B cell (primary cell): ENCODE measurements at regions not wholly inside any gene's neighbourhood (a gene's known extent, or its start where the extent isn't known, plus 50 kb on each side); places are given as distances from the start of the nearest gene placed in this dataset.

Source experiments
- ATAC-seq: fragments of 200-7000 bp; cut with Tn5 transposase; one replicate; pipeline ENCODE4 v1.10.0; 2021; ENCODE audit warnings: low read depth, mild to moderate bottlenecking, moderate number of reproducible peaks, moderate library complexity
- CTCF ChIA-PET: fragments of 350-600 bp; sonication (Branson Sonifier 250); formaldehyde crosslinking; loops from one replicate; lab custom pipeline; 2021; ENCODE audit warnings: antibody characterized with exemption, inconsistent platforms; lab: Charles Lee
- POLR2A ChIA-PET: fragments of 350-600 bp; sonication (Branson Sonifier 250); formaldehyde crosslinking; loops from one replicate; lab custom pipeline; 2021; ENCODE audit warnings: antibody characterized with exemption; lab: Charles Lee
- DNase-seq: peaks from one replicate; pipeline ENCODE4 v3.0.0; 2013
- H2AFZ ChIP-seq: 2 replicates; pipeline ENCODE4 v1.6.1; 2012; ENCODE audit warnings: mild to moderate bottlenecking, low read depth, low read length; ENCODE audit not compliant: insufficient read depth, poor library complexity, severe bottlenecking
- H3K27ac ChIP-seq, 2 donors: 1 replicate in 1 of 2; 2 replicates in 1 of 2; pipeline ENCODE4 v1.5.1; 2012 to 2013; ENCODE audit warnings: low read length in 2 of 2, mild to moderate bottlenecking in 2 of 2, moderate library complexity in 1 of 2
- H3K27me3 ChIP-seq, 4 experiments: fragments of 200-600 bp in 1 of 4; sonication (generic) in 1 of 4; replicated peaks in 1 of 4; 1 replicate in 2 of 4; 2 replicates in 2 of 4; pipeline versions ENCODE4 v1.6.1 to v1.7.0; 2013 to 2016; ENCODE audit warnings: low read length in 3 of 4, mild to moderate bottlenecking in 2 of 4, mixed read lengths in 1 of 4, moderate library complexity in 1 of 4; ENCODE audit not compliant: insufficient read depth in 4 of 4, control insufficient read depth in 3 of 4; ENCODE audit errors: control extremely low read depth in 1 of 4
- H3K36me3 ChIP-seq, 2 experiments: replicated peaks in 1 of 2; 1 replicate in 1 of 2; 2 replicates in 1 of 2; pipeline versions ENCODE4 v1.6.1 to v1.7.1; 2013; ENCODE audit warnings: low read length in 1 of 2; ENCODE audit not compliant: insufficient read depth in 2 of 2, control insufficient read depth in 1 of 2; ENCODE audit errors: control extremely low read depth in 1 of 2, extremely low read depth in 1 of 2
- H3K4me1 ChIP-seq, 2 donors: fragments of 200-600 bp in 1 of 2; sonication (generic) in 1 of 2; 1 replicate in 1 of 2; 2 replicates in 1 of 2; pipeline versions ENCODE4 v1.5.1 to v1.6.1; 2013 to 2017; ENCODE audit warnings: low read length in 2 of 2; ENCODE audit not compliant: control insufficient read depth in 2 of 2, insufficient read depth in 2 of 2
- H3K4me2 ChIP-seq: replicated peaks from 2 replicates; pipeline ENCODE3; 2012; ENCODE audit warnings: mild to moderate bottlenecking, low read depth, low read length; ENCODE audit not compliant: poor library complexity, severe bottlenecking
- H3K4me3 ChIP-seq, 5 experiments: fragments of 200-600 bp in 1 of 5; sonication (generic) in 1 of 5; 1 replicate in 3 of 5; 2 replicates in 2 of 5; pipeline versions ENCODE4 v1.5.1 to v1.7.0; 2011 to 2016; ENCODE audit warnings: low read length in 4 of 5, mild to moderate bottlenecking in 4 of 5, low read depth in 2 of 5, control low read depth in 1 of 5, moderate library complexity in 1 of 5; ENCODE audit not compliant: insufficient read depth in 1 of 5; ENCODE audit errors: control extremely low read depth in 1 of 5, extremely low read depth in 1 of 5
- H3K79me2 ChIP-seq: fragments of 200-600 bp; sonication (generic); one replicate; pipeline ENCODE4 v1.6.0; 2016; ENCODE audit warnings: low read length; ENCODE audit not compliant: control insufficient read depth, insufficient read depth
- H3K9ac ChIP-seq: fragments of 200-600 bp; sonication (generic); 2 replicates; pipeline ENCODE4 v1.6.1; 2017; ENCODE audit warnings: mild to moderate bottlenecking, low read length, moderate library complexity
- H3K9me3 ChIP-seq, 3 donors: one replicate each; pipeline versions ENCODE4 v1.6.1 to v1.7.1; 2013; ENCODE audit warnings: low read length in 2 of 3; ENCODE audit not compliant: control insufficient read depth in 2 of 3, insufficient read depth in 1 of 3; ENCODE audit errors: control extremely low read depth in 1 of 3
- H4K20me1 ChIP-seq: 2 replicates; pipeline ENCODE4 v1.6.0; 2012; ENCODE audit warnings: mild to moderate bottlenecking, low read length; ENCODE audit not compliant: insufficient read depth, control insufficient read depth, poor library complexity, severe bottlenecking
- H3K27ac Mint-ChIP-seq: one replicate; pipeline ENCODE4 v1.8.0; 2021; ENCODE audit warnings: mixed read lengths
- H3K27me3 Mint-ChIP-seq: one replicate; pipeline ENCODE4 v1.8.0; 2021; ENCODE audit warnings: mixed read lengths
- H3K4me1 Mint-ChIP-seq: one replicate; pipeline ENCODE4 v1.8.0; 2021; ENCODE audit warnings: mixed read lengths
- H3K4me3 Mint-ChIP-seq: one replicate; pipeline ENCODE4 v1.8.0; 2021; ENCODE audit warnings: mixed read lengths
- H3K9me3 Mint-ChIP-seq: one replicate; pipeline ENCODE4 v1.8.0; 2022; ENCODE audit warnings: mixed read lengths; ENCODE audit not compliant: insufficient read depth
- EZH2 ChIP-seq: IDR thresholded peaks from 2 replicates; pipeline ENCODE4 v1.6.1; 2012; ENCODE audit warnings: borderline replicate concordance, low read depth, mild to moderate bottlenecking, moderate library complexity, low read length; ENCODE audit not compliant: insufficient read depth, poor library complexity, severe bottlenecking
- WGBS: methylation state at CpG from one replicate; pipeline ENCODE4 v1.1.5; 2013; ENCODE audit warnings: missing lambda C conversion rate; ENCODE audit not compliant: insufficient coverage; 5-methylcytosine and 5-hydroxymethylcytosine counted together
- intact Hi-C: fragments of 100-400 bp; cut with micrococcal nuclease; formaldehyde crosslinking; loops from one replicate; pipeline ENCODE4 v1.10.0; 2022
- TF ChIP-seq, protein P1 (sequence below): fragments of 200-600 bp; IDR thresholded peaks from one replicate; pipeline ENCODE4 v1.8.0; 2022; ENCODE audit warnings: antibody characterized with exemption, mild to moderate bottlenecking

DNA sequence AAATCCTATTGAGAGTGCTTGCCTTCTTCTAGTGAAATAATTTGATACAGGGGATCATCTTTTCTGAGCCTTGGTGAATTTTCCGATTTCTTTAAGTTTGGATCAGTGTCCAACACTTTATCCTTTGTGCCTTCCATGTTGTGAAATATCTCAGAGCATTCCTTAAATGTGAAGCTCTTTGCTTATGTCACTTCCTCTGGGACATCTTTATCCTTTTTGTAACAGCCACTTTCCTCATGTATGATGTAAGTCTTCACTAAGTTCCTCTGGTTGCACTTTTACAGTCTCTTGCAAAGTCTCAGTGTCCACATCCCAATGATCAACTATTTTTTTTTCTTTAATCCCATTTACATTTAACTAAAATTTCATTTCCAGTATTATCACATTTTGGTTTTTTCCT is 254.2 kb downstream of the EN1 start:
- Mint-ChIP-seq H3K4me3 (no peak overlapping the region), H3K4me1 (no peaks in the 10 kb centered on the region), H3K27ac (no peak overlapping the region), H3K9me3 (no peaks in the 10 kb centered on the region), H3K27me3 (no peaks in the 10 kb centered on the region)
- ChIA-PET POLR2A (no interaction called here), CTCF (no interaction called here)
- Histone ChIP-seq H3K4me1 (no peaks in the 10 kb centered on the region), H3K36me3 (no peaks in the 10 kb centered on the region), H3K4me3 (no peak overlapping the region), H3K4me2 (no peak overlapping the region), H3K79me2 (no peaks in the 10 kb centered on the region), H2AFZ (no peak overlapping the region), H3K9ac (no peak overlapping the region), H3K27ac (no peak overlapping the region), H4K20me1 (no peaks in the 10 kb centered on the region), H3K27me3 (no peaks in the 10 kb centered on the region), H3K9me3 (peaks cover 0 to 4% (median 0%) of the 10 kb centered on the region in 3 donors)
- DNase-seq (no peak), ATAC-seq (no peak)
- TF ChIP-seq, protein P1, sequence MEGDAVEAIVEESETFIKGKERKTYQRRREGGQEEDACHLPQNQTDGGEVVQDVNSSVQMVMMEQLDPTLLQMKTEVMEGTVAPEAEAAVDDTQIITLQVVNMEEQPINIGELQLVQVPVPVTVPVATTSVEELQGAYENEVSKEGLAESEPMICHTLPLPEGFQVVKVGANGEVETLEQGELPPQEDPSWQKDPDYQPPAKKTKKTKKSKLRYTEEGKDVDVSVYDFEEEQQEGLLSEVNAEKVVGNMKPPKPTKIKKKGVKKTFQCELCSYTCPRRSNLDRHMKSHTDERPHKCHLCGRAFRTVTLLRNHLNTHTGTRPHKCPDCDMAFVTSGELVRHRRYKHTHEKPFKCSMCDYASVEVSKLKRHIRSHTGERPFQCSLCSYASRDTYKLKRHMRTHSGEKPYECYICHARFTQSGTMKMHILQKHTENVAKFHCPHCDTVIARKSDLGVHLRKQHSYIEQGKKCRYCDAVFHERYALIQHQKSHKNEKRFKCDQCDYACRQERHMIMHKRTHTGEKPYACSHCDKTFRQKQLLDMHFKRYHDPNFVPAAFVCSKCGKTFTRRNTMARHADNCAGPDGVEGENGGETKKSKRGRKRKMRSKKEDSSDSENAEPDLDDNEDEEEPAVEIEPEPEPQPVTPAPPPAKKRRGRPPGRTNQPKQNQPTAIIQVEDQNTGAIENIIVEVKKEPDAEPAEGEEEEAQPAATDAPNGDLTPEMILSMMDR = no peak
- WGBS = no CpG with 5 or more reads among the region's 1 CpG
- intact Hi-C loops = no loop called here

DNA sequence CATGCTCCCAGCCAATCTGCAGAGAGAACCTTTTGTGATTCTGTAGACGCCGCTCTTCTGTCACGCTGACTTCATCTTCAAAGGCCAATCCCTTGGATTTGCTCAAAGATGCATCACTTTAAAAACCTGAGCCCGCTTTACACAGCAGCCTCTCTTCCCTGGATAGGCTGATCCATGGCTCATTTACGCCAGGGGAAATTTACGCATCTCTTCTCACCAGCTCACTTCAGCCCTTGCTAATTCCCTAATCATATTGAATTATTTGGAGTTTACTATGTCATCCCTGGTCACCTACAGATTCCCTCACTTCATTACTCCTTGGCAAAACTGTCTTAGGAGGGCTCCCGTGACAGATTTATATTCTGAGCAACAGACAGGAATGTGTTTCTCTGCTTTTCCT is 256.2 kb downstream of the EN1 start:
- TF ChIP-seq, protein P1 = no peak
- no peak for TF ChIP-seq EZH2
- no peaks in the 10 kb centered on the region for H3K4me1 Mint-ChIP-seq
- ATAC-seq (no peak), DNase-seq (no peak)
- no peaks in the 10 kb centered on the region for H3K9me3 Mint-ChIP-seq
- Histone ChIP-seq H3K36me3 (no peaks in the 10 kb centered on the region), H3K79me2 (no peaks in the 10 kb centered on the region), H3K27ac (no peak overlapping the region), H2AFZ (no peak overlapping the region), H3K4me1 (no peaks in the 10 kb centered on the region), H3K9me3 (no peaks in the 10 kb centered on the region), H4K20me1 (no peaks in the 10 kb centered on the region), H3K9ac (no peak overlapping the region), H3K4me2 (no peak overlapping the region), H3K4me3 (no peak overlapping the region), H3K27me3 (no peaks in the 10 kb centered on the region)
- H3K27me3 Mint-ChIP-seq = peaks cover 6% of the 10 kb centered on the region
- CTCF ChIA-PET = no interaction called here
- no peak overlapping the region for H3K4me3 Mint-ChIP-seq
- 92% methylated on average over 6 of the region's 7 CpGs for WGBS
- intact Hi-C loops = no loop called here
- POLR2A ChIA-PET = no interaction called here
- H3K27ac Mint-ChIP-seq = no peak overlapping the region
